Body of pancreas (tissue), 4 donors: ENCODE measurements at regions not wholly inside any gene's neighbourhood (a gene's known extent, or its start where the extent isn't known, plus 50 kb on each side); places are given as distances from the start of the nearest gene placed in this dataset.

Experiments used
- ATAC-seq: fragments of 150-250 bp; one replicate; pipeline ENCODE4 v1.9.1; 2016
- DNase-seq, 4 donors: peaks; one replicate each; pipeline ENCODE4 v3.0.0-alpha.2; 2019
- H3K27ac ChIP-seq, 4 donors: fragments of 200-600 bp; sonication (generic); 1 replicate in 3 of 4; 2 replicates in 1 of 4; pipeline versions ENCODE4 v1.5.1 to v1.6.1; 2016 to 2019; ENCODE audit warnings: mild to moderate bottlenecking in 1 of 4, mixed read lengths in 1 of 4, moderate library complexity in 1 of 4
- H3K27me3 ChIP-seq, 2 donors: fragments of 200-600 bp; sonication (generic); one replicate each; pipeline ENCODE4 v1.6.0; 2016; ENCODE audit warnings: mild to moderate bottlenecking in 1 of 2
- H3K36me3 ChIP-seq, 2 donors: fragments of 200-600 bp; sonication (generic); replicated peaks in 1 of 2; 2 replicates each; pipeline ENCODE4 v1.5.1; 2016; ENCODE audit warnings: low read depth in 2 of 2; ENCODE audit not compliant: insufficient read depth in 1 of 2
- H3K4me1 ChIP-seq: fragments of 200-600 bp; sonication (generic); one replicate; pipeline ENCODE4 v1.6.0; 2016
- H3K4me3 ChIP-seq, 2 donors: fragments of 200-600 bp; sonication (generic); 1 replicate in 1 of 2; 2 replicates in 1 of 2; pipeline ENCODE4 v1.5.1; 2016 to 2019
- H3K9me3 ChIP-seq, 3 donors: fragments of 200-600 bp; sonication (generic); 1 replicate in 2 of 3; 2 replicates in 1 of 3; pipeline ENCODE4 v1.5.1; 2016
- CTCF ChIP-seq, 7 experiments: fragments of 450-650 bp in 4 of 7; fragments of 200-600 bp in 3 of 7; sonication (generic) in 3 of 7; IDR thresholded peaks; one replicate each; pipeline ENCODE4 v1.5.1; 2016 to 2019; ENCODE audit warnings: antibody characterized with exemption in 7 of 7
- POLR2A ChIP-seq, 3 donors: fragments of 450-650 bp; IDR thresholded peaks; one replicate each; pipeline ENCODE4 v1.6.1; 2016; ENCODE audit warnings: antibody characterized with exemption in 3 of 3, mild to moderate bottlenecking in 2 of 3
- WGBS, 2 donors: methylation state at CpG; one replicate each; pipeline ENCODE4 v1.1.5; 2017; 5-methylcytosine and 5-hydroxymethylcytosine counted together
- intact Hi-C: fragments of 100-400 bp; cut with DNase I; formaldehyde crosslinking; loops from one replicate; pipeline ENCODE4 v1.15.1; 2023

GRCh38 chr3:137468446-137468845 lies 295.7 kb upstream of the SOX14 start:
- Histone ChIP-seq H3K4me1 (no peaks in the 10 kb centered on the region), H3K4me3 (no peak overlapping the region), H3K36me3 (no peaks in the 10 kb centered on the region), H3K9me3 (no peaks in the 10 kb centered on the region), H3K27ac (no peak overlapping the region), H3K27me3 (no peaks in the 10 kb centered on the region)
- no peak for ATAC-seq
- DNase-seq = no peak
- TF ChIP-seq CTCF (IDR thresholded peaks at IDR 0.05) = no peak
- TF ChIP-seq POLR2A (IDR thresholded peaks at IDR 0.05) = no peak
- intact Hi-C loops = no loop called here
- WGBS, 2 donors = 38 to 40% methylated on average over 7 of the region's 7 CpGs

- H3K27me3 ChIP-seq = no peaks in the 10 kb centered on the region
- H3K4me1 ChIP-seq = no peaks in the 10 kb centered on the region
- H3K4me3 ChIP-seq = no peak overlapping the region
- no peak for DNase-seq
- intact Hi-C loops = no loop called here
- TF ChIP-seq CTCF (IDR thresholded peaks at IDR 0.05) (no peak), POLR2A (IDR thresholded peaks at IDR 0.05) (no peak)
- no peaks in the 10 kb centered on the region for H3K9me3 ChIP-seq
- no peak for ATAC-seq
- no peak overlapping the region for H3K27ac ChIP-seq
- no peaks in the 10 kb centered on the region for H3K36me3 ChIP-seq
Observed at GRCh38 chr3:137469263-137469662, 294.9 kb upstream of the SOX14 start.

GRCh38 chr3:137471130-137471529 lies 293.0 kb upstream of the SOX14 start:
- WGBS, 2 donors = 71 to 72% methylated on average over 4 of the region's 4 CpGs
- Histone ChIP-seq H3K27ac (no peak overlapping the region), H3K27me3 (no peaks in the 10 kb centered on the region), H3K4me3 (no peak overlapping the region), H3K4me1 (no peaks in the 10 kb centered on the region), H3K36me3 (no peaks in the 10 kb centered on the region), H3K9me3 (no peaks in the 10 kb centered on the region)
- no peak for TF ChIP-seq CTCF (IDR thresholded peaks at IDR 0.05)
- TF ChIP-seq POLR2A (IDR thresholded peaks at IDR 0.05) = no peak
- intact Hi-C loops = no loop called here
- no peak for DNase-seq
- no peak for ATAC-seq

- ATAC-seq (no peak), DNase-seq (no peak)
- Histone ChIP-seq H3K27ac (no peak overlapping the region), H3K36me3 (no peaks in the 10 kb centered on the region), H3K27me3 (no peaks in the 10 kb centered on the region), H3K4me3 (no peak overlapping the region), H3K4me1 (no peaks in the 10 kb centered on the region), H3K9me3 (no peaks in the 10 kb centered on the region)
- TF ChIP-seq CTCF (IDR thresholded peaks at IDR 0.05) = no peak
- TF ChIP-seq POLR2A (IDR thresholded peaks at IDR 0.05) = no peak
- 61 to 67% methylated on average over 5 of the region's 5 CpGs for WGBS, 2 donors
- intact Hi-C loops = no loop called here
Observed at GRCh38 chr3:137471558-137472204, 292.4 kb upstream of the SOX14 start.

- ATAC-seq (no peak), DNase-seq (no peak)
- no peaks in the 10 kb centered on the region for H3K27me3 ChIP-seq
- 38 to 51% methylated on average over 6 of the region's 6 CpGs for WGBS, 2 donors
- no peak overlapping the region for H3K27ac ChIP-seq
- intact Hi-C loops = no loop called here
- no peak overlapping the region for H3K4me3 ChIP-seq
- no peaks in the 10 kb centered on the region for H3K4me1 ChIP-seq
- H3K36me3 ChIP-seq = no peaks in the 10 kb centered on the region
- H3K9me3 ChIP-seq = no peaks in the 10 kb centered on the region
- TF ChIP-seq POLR2A (IDR thresholded peaks at IDR 0.05) = no peak
- TF ChIP-seq CTCF (IDR thresholded peaks at IDR 0.05) = no peak
Observed at GRCh38 chr3:137477614-137478013, 286.5 kb upstream of the SOX14 start.
